Prostate gland (tissue), 2 donors: ENCODE measurements at regions not wholly inside any gene's neighbourhood (a gene's known extent, or its start where the extent isn't known, plus 50 kb on each side); places are given as distances from the start of the nearest gene placed in this dataset.
"Not testable (repeated sequence)": the region's sequence is repeated elsewhere in the genome, so short reads cannot be mapped to it uniquely, and the experiment has no call there.

Source experiments
- DNase-seq: peaks from one replicate; pipeline ENCODE4 v3.0.0-alpha.2; 2019; ENCODE audit warnings: low spot score
- H3K27ac ChIP-seq, 2 donors: fragments of 200-600 bp; sonication (generic); 2 replicates each; pipeline ENCODE4 v1.5.1; 2017 to 2019
- H3K27me3 ChIP-seq: fragments of 200-600 bp; sonication (generic); replicated peaks from 2 replicates; pipeline ENCODE4 v1.5.1; 2019; ENCODE audit not compliant: insufficient read depth
- H3K36me3 ChIP-seq, 2 donors: fragments of 200-600 bp; sonication (generic); 1 replicate in 1 of 2; 2 replicates in 1 of 2; pipeline versions ENCODE4 v1.5.1 to v1.8.1; 2017 to 2019
- H3K4me1 ChIP-seq: fragments of 200-600 bp; sonication (generic); replicated peaks from 2 replicates; pipeline ENCODE4 v1.5.1; 2019
- H3K4me3 ChIP-seq, 2 donors: fragments of 200-600 bp; sonication (generic); 2 replicates each; pipeline ENCODE4 v1.5.1; 2017 to 2019
- H3K9me3 ChIP-seq: fragments of 200-600 bp; sonication (generic); 2 replicates; pipeline ENCODE4 v1.5.1; 2017
- CTCF ChIP-seq, 4 experiments: fragments of 200-600 bp in 2 of 4; fragments of 450-650 bp in 2 of 4; sonication (generic) in 2 of 4; IDR thresholded peaks; 1 replicate in 3 of 4; 2 replicates in 1 of 4; pipeline ENCODE4 v1.5.1; 2016 to 2019; ENCODE audit warnings: antibody characterized with exemption in 4 of 4, mild to moderate bottlenecking in 2 of 4, moderate library complexity in 2 of 4
- POLR2A ChIP-seq: fragments of 450-650 bp; IDR thresholded peaks from one replicate; pipeline ENCODE4 v1.6.1; 2016; ENCODE audit warnings: antibody characterized with exemption, mild to moderate bottlenecking
- POLR2AphosphoS5 ChIP-seq: sonication (generic); formaldehyde crosslinking; IDR thresholded peaks from one replicate; pipeline ENCODE4 v1.6.1; 2017; ENCODE audit warnings: antibody characterized with exemption
- WGBS: methylation state at CpG from one replicate; pipeline ENCODE4 v1.1.5; 2018; 5-methylcytosine and 5-hydroxymethylcytosine counted together
- intact Hi-C: fragments of 100-400 bp; cut with DNase I; formaldehyde crosslinking; loops from one replicate; pipeline ENCODE4 v1.14.2; 2022

- Histone ChIP-seq H3K9me3 (no peaks in the 10 kb centered on the region), H3K4me1 (peaks cover 10% of the 10 kb centered on the region), H3K36me3 (no peaks in the 10 kb centered on the region), H3K4me3 (no peak overlapping the region), H3K27me3 (no peaks in the 10 kb centered on the region), H3K27ac (no peak overlapping the region)
- no peak for TF ChIP-seq POLR2A
- no peak for TF ChIP-seq CTCF (IDR thresholded peaks at IDR 0.05)
- TF ChIP-seq POLR2AphosphoS5: no peak
- WGBS: 85% methylated on average over 2 of the region's 2 CpGs
- DNase-seq: no peak
- intact Hi-C loops: no loop called here
These were observed 259.8 kb downstream of the OSR1 start for GRCh38 chr2:19098467-19099160.

- H3K4me3 ChIP-seq, H3K9me3 ChIP-seq, DNase-seq, H3K4me1 ChIP-seq, H3K27me3 ChIP-seq, H3K27ac ChIP-seq, H3K36me3 ChIP-seq, intact Hi-C loops: not testable (repeated sequence)
- WGBS: 56% methylated on average over 5 of the region's 5 CpGs
These were observed 268.9 kb downstream of the OSR1 start for GRCh38 chr2:19089476-19089875.

GRCh38 chr2:19086231-19086651, 272.2 kb downstream of the OSR1 start:
- no peaks in the 10 kb centered on the region for H3K27me3 ChIP-seq
- H3K9me3 ChIP-seq: no peaks in the 10 kb centered on the region
- no peak overlapping the region for H3K4me3 ChIP-seq
- no peaks in the 10 kb centered on the region for H3K4me1 ChIP-seq
- no peak overlapping the region for H3K27ac ChIP-seq
- no peak for DNase-seq
- TF ChIP-seq POLR2A: no peak
- WGBS: 62% methylated on average over 3 of the region's 3 CpGs
- intact Hi-C loops: no loop called here
- H3K36me3 ChIP-seq: no peaks in the 10 kb centered on the region

- no peak for DNase-seq
- Histone ChIP-seq H3K27ac (no peak overlapping the region), H3K27me3 (no peaks in the 10 kb centered on the region), H3K4me3 (no peak overlapping the region), H3K9me3 (no peaks in the 10 kb centered on the region), H3K4me1 (no peaks in the 10 kb centered on the region), H3K36me3 (no peaks in the 10 kb centered on the region)
- intact Hi-C loops: no loop called here
- TF ChIP-seq POLR2AphosphoS5: no peak
- TF ChIP-seq CTCF (IDR thresholded peaks at IDR 0.05): no peak
- TF ChIP-seq POLR2A: no peak
These were observed 279.7 kb downstream of the OSR1 start for GRCh38 chr2:19078709-19079108.

GRCh38 chr2:19073522-19073921, 284.9 kb downstream of the OSR1 start:
- intact Hi-C loops: no loop called here
- Histone ChIP-seq H3K9me3 (no peaks in the 10 kb centered on the region), H3K36me3 (no peaks in the 10 kb centered on the region), H3K27me3 (no peaks in the 10 kb centered on the region), H3K27ac (no peak overlapping the region), H3K4me3 (no peak overlapping the region), H3K4me1 (peaks cover 3% of the 10 kb centered on the region)
- no peak for DNase-seq
- WGBS: 88% methylated on average over 4 of the region's 4 CpGs
- TF ChIP-seq POLR2AphosphoS5 (no peak), CTCF (IDR thresholded peaks at IDR 0.05) (no peak), POLR2A (no peak)

GRCh38 chr2:19072161-19072560, 286.3 kb downstream of the OSR1 start:
- H3K4me3 ChIP-seq: no peak overlapping the region
- DNase-seq: no peak
- no peak overlapping the region for H3K27ac ChIP-seq
- no peak for TF ChIP-seq POLR2AphosphoS5
- no peak for TF ChIP-seq CTCF (IDR thresholded peaks at IDR 0.05)
- no peak for TF ChIP-seq POLR2A
- 84% methylated on average over 2 of the region's 2 CpGs for WGBS
- H3K36me3 ChIP-seq: no peaks in the 10 kb centered on the region
- no peaks in the 10 kb centered on the region for H3K27me3 ChIP-seq
- no peaks in the 10 kb centered on the region for H3K9me3 ChIP-seq
- intact Hi-C loops: no loop called here
- peaks cover 3% of the 10 kb centered on the region for H3K4me1 ChIP-seq
